BLaER1 (cell line): ENCODE measurements at regions not wholly inside any gene's neighbourhood (a gene's known extent, or its start where the extent isn't known, plus 50 kb on each side); places are given as distances from the start of the nearest gene placed in this dataset.

ENCODE experiments used
- H3K27ac ChIP-seq: shearing (Covaris generic); formaldehyde crosslinking; 2 replicates; pipeline ENCODE4 v1.8.1; 2022
- H3K27me3 ChIP-seq: shearing (Covaris generic); formaldehyde crosslinking; 2 replicates; pipeline ENCODE4 v1.8.1; 2022
- H3K36me3 ChIP-seq: shearing (Covaris generic); formaldehyde crosslinking; 2 replicates; pipeline ENCODE4 v1.8.1; 2022
- H3K4me1 ChIP-seq: shearing (Covaris generic); formaldehyde crosslinking; 2 replicates; pipeline ENCODE4 v1.8.1; 2022
- H3K4me2 ChIP-seq: shearing (Covaris generic); formaldehyde crosslinking; 2 replicates; pipeline ENCODE4 v1.8.1; 2022
- H3K4me3 ChIP-seq: shearing (Covaris generic); formaldehyde crosslinking; 2 replicates; pipeline ENCODE4 v1.8.1; 2022
- H3K9ac ChIP-seq: shearing (Covaris generic); formaldehyde crosslinking; 2 replicates; pipeline ENCODE4 v1.8.1; 2022
- H3K9me3 ChIP-seq: shearing (Covaris generic); formaldehyde crosslinking; 2 replicates; pipeline ENCODE4 v1.8.1; 2022
- H4K20me1 ChIP-seq: shearing (Covaris generic); formaldehyde crosslinking; 2 replicates; pipeline ENCODE4 v1.8.1; 2022
- Cebpa-rat ChIP-seq: shearing (Covaris generic); IDR thresholded peaks from 2 replicates; pipeline ENCODE4 v1.8.1; 2022

DNA sequence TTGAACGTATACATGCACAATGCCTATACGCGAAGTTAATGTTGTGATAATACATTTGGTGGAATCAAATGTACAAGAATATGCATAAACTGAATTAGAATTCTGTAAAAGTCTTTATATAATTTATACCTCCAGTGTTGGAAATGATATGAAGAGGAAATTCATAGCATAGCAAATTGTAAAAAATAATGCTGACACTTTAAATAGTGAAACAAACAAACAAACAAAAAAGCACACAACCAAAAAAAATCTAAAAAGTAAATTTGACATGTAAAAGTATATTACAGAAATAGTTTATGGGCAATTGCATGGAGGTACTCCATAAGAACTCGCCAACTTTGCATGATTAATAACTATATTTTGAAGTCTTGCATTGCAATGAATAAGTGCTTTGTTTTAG lies 780.9 kb downstream of the TBC1D32 start:
- no peak overlapping the region for H3K9ac ChIP-seq

DNA sequence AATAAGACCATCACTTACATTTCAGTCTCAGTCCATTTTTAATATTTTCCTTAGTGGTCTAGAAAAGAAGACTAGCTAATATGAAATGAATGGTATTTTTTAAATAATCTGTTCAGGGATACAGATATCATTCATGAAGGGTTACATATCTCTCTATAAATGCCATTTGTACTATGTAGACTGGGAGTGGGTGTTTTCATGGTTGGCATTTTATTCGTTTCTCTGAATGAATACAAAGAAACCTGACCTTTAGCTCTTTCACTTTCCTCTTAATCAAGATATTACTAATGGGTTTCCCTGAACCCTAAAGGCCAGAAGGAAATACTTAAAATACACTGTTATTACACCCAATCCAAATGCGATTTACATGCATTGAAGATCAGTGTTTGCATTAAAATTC lies 788.9 kb downstream of the TBC1D32 start:
- Histone ChIP-seq H3K4me2 (no peak overlapping the region), H3K9ac (no peak overlapping the region), H3K9me3 (no peaks in the 10 kb centered on the region), H3K27ac (no peak overlapping the region), H3K4me1 (peaks cover 48% of the 10 kb centered on the region), H4K20me1 (no peaks in the 10 kb centered on the region), H3K4me3 (no peak overlapping the region), H3K27me3 (no peaks in the 10 kb centered on the region), H3K36me3 (no peaks in the 10 kb centered on the region)
- no peak for TF ChIP-seq Cebpa-rat

More for the DNA sequence above, 780.9 kb downstream of the TBC1D32 start:
- Histone ChIP-seq H3K4me3 (no peak overlapping the region), H3K27ac (no peak overlapping the region), H3K36me3 (no peaks in the 10 kb centered on the region), H3K4me1 (no peaks in the 10 kb centered on the region), H3K4me2 (no peak overlapping the region), H3K27me3 (no peaks in the 10 kb centered on the region), H3K9me3 (no peaks in the 10 kb centered on the region), H4K20me1 (no peaks in the 10 kb centered on the region)
- TF ChIP-seq Cebpa-rat = no peak

- TF ChIP-seq Cebpa-rat = no peak
- H4K20me1 ChIP-seq = no peaks in the 10 kb centered on the region
Measured at GRCh38 chr6:120534954-120535353, 799.3 kb downstream of the TBC1D32 start.

DNA sequence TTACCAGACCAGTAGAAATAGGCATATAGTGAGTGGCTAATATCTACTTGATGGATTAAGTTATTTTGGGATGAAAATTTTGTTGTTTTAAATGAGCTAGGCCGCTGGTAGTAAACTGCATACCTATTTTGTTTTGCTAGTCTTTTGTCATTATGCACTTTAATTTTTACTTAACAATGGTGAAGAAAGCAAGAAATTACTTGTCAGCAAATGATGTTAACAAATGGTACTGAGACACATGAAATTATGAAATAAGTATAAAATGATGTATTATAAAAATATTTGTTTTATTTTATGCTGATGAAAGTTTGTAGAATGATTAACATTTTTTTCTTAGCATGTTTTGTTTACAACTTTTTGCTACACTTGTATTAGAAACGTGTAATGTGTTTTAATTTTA lies 807.7 kb downstream of the TBC1D32 start:
- Histone ChIP-seq H3K4me3 (no peak overlapping the region), H4K20me1 (no peaks in the 10 kb centered on the region), H3K9me3 (no peaks in the 10 kb centered on the region), H3K27ac (no peak overlapping the region), H3K27me3 (no peaks in the 10 kb centered on the region), H3K4me1 (no peaks in the 10 kb centered on the region), H3K9ac (no peak overlapping the region), H3K36me3 (no peaks in the 10 kb centered on the region), H3K4me2 (no peak overlapping the region)
- TF ChIP-seq Cebpa-rat = no peak

More at GRCh38 chr6:120534954-120535353, 799.3 kb downstream of the TBC1D32 start:
- H3K27ac ChIP-seq = no peak overlapping the region
- no peaks in the 10 kb centered on the region for H3K9me3 ChIP-seq
- H3K4me3 ChIP-seq = no peak overlapping the region
- H3K27me3 ChIP-seq = no peaks in the 10 kb centered on the region
- no peaks in the 10 kb centered on the region for H3K36me3 ChIP-seq
- H3K4me1 ChIP-seq = no peaks in the 10 kb centered on the region
- H3K4me2 ChIP-seq = no peak overlapping the region
- no peak overlapping the region for H3K9ac ChIP-seq

- no peak overlapping the region for H3K27ac ChIP-seq
- no peak overlapping the region for H3K9ac ChIP-seq
- H3K27me3 ChIP-seq = no peaks in the 10 kb centered on the region
- 0 out of 2 replicates have a peak, but pooled peaks cover 4% of the 10 kb centered on the region for H3K9me3 ChIP-seq
- H3K4me3 ChIP-seq = no peak overlapping the region
- H3K4me2 ChIP-seq = no peak overlapping the region
- H3K4me1 ChIP-seq = no peaks in the 10 kb centered on the region
- no peak for TF ChIP-seq Cebpa-rat
- H4K20me1 ChIP-seq = no peaks in the 10 kb centered on the region
- no peaks in the 10 kb centered on the region for H3K36me3 ChIP-seq
Measured at GRCh38 chr6:120514544-120514943, 819.7 kb downstream of the TBC1D32 start.

GRCh38 chr6:120511712-120512111 lies 822.6 kb downstream of the TBC1D32 start:
- Histone ChIP-seq H3K27me3 (no peaks in the 10 kb centered on the region), H3K4me2 (no peak overlapping the region), H3K4me3 (no peak overlapping the region), H3K4me1 (no peaks in the 10 kb centered on the region), H3K36me3 (no peaks in the 10 kb centered on the region), H4K20me1 (no peaks in the 10 kb centered on the region), H3K27ac (no peak overlapping the region), H3K9me3 (0 out of 2 replicates have a peak, but pooled peaks cover 4% of the 10 kb centered on the region), H3K9ac (no peak overlapping the region)
- TF ChIP-seq Cebpa-rat = no peak

DNA sequence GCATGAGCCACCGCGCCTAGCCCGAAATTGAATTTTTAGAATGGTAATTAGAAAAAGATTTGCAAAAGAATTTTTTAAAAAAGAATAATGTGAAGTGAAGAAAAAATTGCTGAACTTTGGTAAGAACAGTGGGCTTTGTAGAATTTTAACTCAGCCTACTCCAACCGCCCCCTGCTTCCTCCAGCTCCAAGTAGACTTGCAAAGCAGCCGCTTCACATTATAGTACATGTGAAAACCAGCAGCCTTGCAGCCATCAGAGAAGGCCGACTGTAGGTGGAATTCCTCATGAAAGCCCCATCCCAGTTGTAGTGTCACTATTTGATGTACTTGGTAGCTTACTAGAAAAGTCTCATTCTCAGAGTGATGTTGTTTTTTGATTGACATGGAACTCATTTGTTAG lies 835.6 kb downstream of the TBC1D32 start:
- Histone ChIP-seq H3K9me3 (no peaks in the 10 kb centered on the region), H3K4me1 (no peaks in the 10 kb centered on the region), H3K9ac (no peak overlapping the region), H3K4me2 (no peak overlapping the region), H3K27me3 (no peaks in the 10 kb centered on the region), H3K27ac (no peak overlapping the region), H3K4me3 (no peak overlapping the region), H3K36me3 (no peaks in the 10 kb centered on the region), H4K20me1 (no peaks in the 10 kb centered on the region)
- no peak for TF ChIP-seq Cebpa-rat

DNA sequence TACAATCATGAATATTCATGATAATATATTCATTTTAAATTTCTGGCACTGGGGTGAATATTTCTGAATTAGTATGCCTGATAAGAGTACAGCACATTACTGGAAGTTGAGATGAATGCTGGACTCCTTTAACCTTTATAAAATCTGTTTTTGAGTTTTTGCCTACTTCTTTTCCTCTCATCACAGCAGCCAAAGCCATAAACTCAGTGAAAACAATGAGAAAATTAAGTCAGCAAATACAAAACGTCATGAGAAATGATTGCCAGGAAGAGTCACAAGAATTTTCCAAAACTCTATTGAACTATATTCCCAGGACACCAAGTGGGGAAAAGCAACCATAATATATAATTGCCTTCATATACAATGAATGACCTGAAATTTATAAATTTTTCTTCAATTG lies 837.6 kb downstream of the TBC1D32 start:
- H3K27me3 ChIP-seq = no peaks in the 10 kb centered on the region
- no peak overlapping the region for H3K4me3 ChIP-seq
- no peak overlapping the region for H3K27ac ChIP-seq
- no peaks in the 10 kb centered on the region for H4K20me1 ChIP-seq
- H3K9me3 ChIP-seq = no peaks in the 10 kb centered on the region
- no peaks in the 10 kb centered on the region for H3K4me1 ChIP-seq
- no peak for TF ChIP-seq Cebpa-rat
- H3K36me3 ChIP-seq = no peaks in the 10 kb centered on the region
- no peak overlapping the region for H3K9ac ChIP-seq
- H3K4me2 ChIP-seq = no peak overlapping the region

DNA sequence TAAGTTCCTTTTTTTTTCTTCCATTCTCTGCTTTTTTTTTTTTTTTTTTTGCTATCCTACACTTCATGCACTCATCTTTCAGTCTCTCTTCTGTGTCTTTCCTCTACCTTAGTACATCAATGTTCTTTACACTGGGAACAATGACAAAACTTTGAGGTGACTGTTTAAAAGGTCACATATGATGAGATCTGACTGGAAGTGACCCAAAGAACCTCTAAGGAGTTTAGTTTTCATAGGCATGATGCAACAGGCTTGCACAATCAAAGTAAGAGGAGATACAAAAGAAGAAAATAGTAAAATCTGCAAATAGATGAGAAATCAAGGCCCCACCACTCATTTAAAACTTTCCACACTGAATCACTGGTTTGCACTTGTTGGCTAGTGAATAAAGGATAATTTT lies 840.8 kb downstream of the TBC1D32 start:
- Histone ChIP-seq H4K20me1 (no peaks in the 10 kb centered on the region), H3K4me2 (no peak overlapping the region), H3K36me3 (no peaks in the 10 kb centered on the region), H3K4me3 (no peak overlapping the region), H3K9me3 (no peaks in the 10 kb centered on the region), H3K27me3 (no peaks in the 10 kb centered on the region), H3K4me1 (no peaks in the 10 kb centered on the region), H3K27ac (no peak overlapping the region), H3K9ac (no peak overlapping the region)
- no peak for TF ChIP-seq Cebpa-rat

DNA sequence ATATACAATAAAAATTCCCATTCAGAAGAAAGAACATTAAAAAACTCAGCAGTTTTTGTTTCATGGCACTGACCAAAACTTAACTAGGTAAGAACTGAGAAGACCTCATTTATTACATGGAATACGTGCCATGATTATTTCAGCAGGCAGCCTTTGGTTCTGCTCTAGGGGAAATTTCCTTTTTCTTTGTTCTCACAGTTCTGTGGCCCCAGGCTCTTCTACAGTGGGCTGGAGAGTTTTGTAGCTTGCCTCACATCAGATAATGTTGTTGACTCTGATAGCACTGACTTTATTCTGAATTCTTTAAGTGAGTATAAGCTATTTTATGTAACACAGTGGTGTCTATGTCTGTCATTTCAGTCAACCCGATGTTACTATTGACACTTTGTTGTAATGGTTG lies 844.3 kb downstream of the TBC1D32 start:
- no peaks in the 10 kb centered on the region for H3K36me3 ChIP-seq
- no peak overlapping the region for H3K4me3 ChIP-seq
- H3K9me3 ChIP-seq = no peaks in the 10 kb centered on the region
- no peaks in the 10 kb centered on the region for H3K4me1 ChIP-seq
- no peak for TF ChIP-seq Cebpa-rat
- no peak overlapping the region for H3K27ac ChIP-seq
- H4K20me1 ChIP-seq = no peaks in the 10 kb centered on the region
- H3K4me2 ChIP-seq = no peak overlapping the region
- no peaks in the 10 kb centered on the region for H3K27me3 ChIP-seq
- no peak overlapping the region for H3K9ac ChIP-seq

DNA sequence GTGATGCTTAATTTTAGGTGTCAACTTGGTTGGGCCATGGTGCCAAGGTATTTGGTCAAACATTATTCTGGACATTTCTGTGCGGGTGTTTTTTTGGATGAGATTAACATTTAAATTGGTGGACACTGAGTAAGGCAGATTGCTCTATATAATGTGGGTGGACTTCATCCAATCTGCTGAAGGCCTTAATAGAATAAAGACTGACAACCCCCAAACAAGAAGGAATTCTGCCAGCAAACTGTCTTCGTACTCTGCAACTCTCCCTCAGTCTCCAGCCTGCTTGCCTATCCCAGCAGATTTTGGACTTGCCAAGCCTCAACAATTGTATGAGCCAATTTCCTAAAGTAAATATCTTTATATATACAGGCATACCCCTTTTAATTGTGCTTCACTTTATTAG lies 850.1 kb downstream of the TBC1D32 start:
- peaks cover 5% of the 10 kb centered on the region; the same call in 1 of the 2 replicates for H3K9me3 ChIP-seq
- TF ChIP-seq Cebpa-rat = no peak
- H3K27me3 ChIP-seq = no peaks in the 10 kb centered on the region
- H4K20me1 ChIP-seq = no peaks in the 10 kb centered on the region
- H3K4me1 ChIP-seq = no peaks in the 10 kb centered on the region
- H3K36me3 ChIP-seq = no peaks in the 10 kb centered on the region
- no peak overlapping the region for H3K4me3 ChIP-seq
- no peak overlapping the region for H3K9ac ChIP-seq
- no peak overlapping the region for H3K27ac ChIP-seq
- H3K4me2 ChIP-seq = no peak overlapping the region
